HG02642 (cell line): ENCODE measurements at regions not wholly inside any gene's neighbourhood (a gene's known extent, or its start where the extent isn't known, plus 50 kb on each side); places are given as distances from the start of the nearest gene placed in this dataset.
"Not testable (repeated sequence)": the region's sequence is repeated elsewhere in the genome, so short reads cannot be mapped to it uniquely, and the experiment has no call there.

Experiments
- ATAC-seq: cut with Tn5 transposase; IDR thresholded peaks from one replicate; pipeline ENCODE4 v1.9.1; 2021; ENCODE audit warnings: mild to moderate bottlenecking; ENCODE audit not compliant: unreplicated experiment, poor library complexity

DNA sequence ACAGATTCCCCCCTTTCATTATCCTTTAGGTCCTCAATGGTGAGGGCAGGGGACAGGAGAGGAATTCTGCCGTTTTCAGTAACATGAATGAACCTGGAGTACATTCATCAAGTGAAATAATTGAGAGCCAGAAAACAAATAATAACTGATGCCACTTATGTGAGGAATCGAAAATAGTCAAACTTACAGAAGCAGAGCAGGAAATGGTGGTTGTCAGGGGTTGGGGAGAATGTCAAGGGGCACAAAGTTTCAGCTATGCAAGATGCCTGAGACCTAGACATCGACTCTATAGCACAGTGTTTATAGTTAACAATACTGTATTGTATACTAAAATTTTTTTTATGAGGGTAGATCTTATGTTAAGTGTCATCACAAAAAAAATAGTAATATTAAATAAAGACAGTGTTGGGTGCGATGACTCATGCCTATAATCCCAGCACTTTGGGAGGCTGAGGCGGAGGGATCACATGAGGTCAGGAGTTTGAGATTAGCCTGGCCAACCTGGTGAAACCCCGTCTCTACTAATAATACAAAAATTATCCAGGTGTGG lies 1219.8 kb downstream of the GATA3 start:
- no peak for ATAC-seq

DNA sequence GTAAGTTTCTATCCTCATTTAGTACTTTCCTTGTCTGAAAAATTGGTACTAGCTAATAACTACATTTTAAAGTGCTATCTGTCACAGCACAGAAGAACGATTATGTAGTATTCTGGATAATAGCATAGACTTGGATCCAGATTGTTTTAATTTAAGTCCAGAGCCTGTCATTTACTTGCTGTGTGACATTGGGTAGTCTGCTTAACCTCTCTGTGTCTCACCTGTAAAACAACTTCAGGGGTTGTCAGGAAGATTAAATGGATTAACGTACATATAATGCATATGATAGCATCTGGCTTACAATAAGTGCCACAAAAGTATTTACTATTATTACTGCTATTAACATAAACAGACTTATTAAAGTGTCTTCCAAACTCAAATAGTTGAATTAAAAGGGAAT lies 1221.4 kb downstream of the GATA3 start:
- ATAC-seq = no peak

DNA sequence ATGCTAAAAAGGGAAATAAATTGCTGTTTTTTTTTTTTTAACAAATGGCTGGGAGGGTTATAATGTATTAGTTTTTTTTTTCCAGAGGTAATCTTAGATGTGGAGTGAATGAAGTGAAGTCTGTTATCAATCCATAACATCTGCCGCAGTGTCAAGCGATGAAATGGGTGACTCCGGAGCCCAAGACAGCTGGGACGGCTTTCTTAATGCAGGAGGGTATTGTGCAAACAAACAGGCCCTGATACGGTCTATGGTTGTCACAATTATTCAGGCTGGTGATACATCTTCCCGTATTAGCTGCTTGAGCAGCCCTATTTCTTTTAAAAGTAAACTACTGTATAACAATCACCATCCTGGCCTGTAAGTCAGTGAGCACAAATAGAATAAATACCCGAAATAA lies 1231.2 kb downstream of the GATA3 start:
- no peak for ATAC-seq

DNA sequence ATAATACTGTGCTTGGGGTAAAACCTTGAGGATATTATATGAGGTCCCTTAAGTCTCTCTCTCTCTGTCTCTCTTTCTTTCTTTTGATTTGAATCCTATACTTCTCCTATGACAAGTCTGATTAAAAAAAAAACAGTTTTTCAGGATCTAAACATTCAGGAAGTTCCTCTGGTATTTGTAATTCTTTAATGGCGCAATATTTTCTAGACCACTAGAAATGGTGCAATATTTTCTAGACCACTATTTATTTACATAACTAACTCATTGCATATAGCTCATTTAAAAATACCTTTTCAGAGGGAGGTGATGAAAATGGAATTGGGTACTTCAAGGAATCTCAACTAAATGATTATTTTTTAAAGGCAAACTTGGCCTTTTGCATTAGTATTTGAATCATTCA lies 1235.3 kb downstream of the GATA3 start:
- ATAC-seq = no peak

DNA sequence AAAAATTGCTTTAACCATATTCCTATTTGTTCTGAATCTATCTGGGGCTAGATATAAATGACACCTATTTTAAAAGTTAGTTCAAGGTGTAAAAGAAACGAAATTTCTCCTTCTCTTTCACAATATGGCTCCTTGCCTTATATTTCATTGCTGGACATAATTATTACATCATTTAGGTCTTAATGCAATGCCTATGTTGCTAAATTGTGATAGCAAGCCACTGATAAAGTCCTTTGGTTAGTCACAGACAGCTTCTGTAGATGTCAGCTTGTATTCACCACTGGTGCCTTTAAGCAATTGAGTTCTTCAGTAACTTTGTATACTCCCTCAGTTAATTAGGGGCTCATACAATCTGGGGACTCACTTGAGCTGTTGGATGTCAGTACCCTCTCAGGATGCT lies 1236.6 kb downstream of the GATA3 start:
- no peak for ATAC-seq

DNA sequence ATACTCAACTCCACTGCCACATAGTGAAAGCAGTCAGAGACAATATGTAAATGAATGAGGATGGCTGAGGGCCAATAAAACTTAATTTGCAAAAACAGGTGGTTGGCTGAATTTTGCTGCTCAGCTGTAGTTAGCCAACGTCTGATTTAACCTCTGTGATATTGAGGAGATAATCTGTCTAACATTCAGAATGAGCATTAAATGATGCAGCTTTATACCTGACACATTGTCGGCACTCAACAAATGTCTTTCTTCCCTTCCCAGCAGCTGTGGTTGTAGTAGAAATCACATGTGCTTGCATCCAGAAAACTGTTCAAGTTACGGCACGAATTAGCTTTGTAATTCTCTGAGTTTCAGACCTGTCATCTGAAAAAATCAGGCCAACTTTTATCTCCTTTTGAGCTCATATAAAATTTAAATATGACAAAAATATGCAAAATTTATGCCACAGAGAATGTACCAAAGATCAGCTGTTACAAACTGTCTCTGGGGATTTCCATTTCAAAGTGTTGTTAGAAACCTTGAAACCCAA lies 1239.7 kb downstream of the GATA3 start:
- no peak for ATAC-seq

DNA sequence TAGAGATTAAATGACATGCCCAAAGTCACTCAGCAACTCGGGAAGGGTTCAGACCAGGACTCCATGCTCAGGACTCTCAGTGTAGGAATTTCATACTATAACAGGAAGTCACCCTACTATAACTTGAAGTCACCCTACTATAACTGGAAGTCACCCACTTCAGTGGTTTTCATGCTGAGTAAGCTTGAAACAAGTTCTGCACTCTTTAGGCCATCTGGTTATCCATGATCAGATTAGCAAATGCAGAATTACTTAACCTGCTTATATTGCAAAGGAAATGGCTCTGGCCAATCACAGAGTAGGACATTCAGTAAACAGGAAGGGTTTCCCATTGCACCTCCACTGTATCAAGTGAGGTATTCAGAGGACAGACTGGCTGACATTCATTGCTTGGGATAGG lies 1240.4 kb downstream of the GATA3 start:
- ATAC-seq = peak; percentile 92

DNA sequence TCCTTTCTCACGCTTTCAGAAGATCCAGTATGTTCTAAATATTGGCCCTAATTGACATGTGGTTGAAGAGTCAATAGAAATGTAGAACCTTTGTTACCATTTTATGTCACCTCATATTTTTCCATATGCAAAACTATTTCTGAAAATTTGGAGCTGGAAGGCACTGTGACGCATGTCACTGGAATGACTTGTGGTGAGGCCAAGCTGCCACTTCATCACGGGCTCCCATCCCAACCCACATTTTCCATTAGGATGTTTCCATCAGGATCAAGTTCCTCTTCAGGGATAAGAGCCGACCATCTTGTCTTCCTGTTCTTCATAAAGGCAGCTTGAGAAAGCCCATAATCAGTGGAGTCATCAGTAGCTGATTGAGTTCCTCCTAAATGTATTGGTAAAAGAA lies 1241.7 kb downstream of the GATA3 start:
- ATAC-seq = no peak

DNA sequence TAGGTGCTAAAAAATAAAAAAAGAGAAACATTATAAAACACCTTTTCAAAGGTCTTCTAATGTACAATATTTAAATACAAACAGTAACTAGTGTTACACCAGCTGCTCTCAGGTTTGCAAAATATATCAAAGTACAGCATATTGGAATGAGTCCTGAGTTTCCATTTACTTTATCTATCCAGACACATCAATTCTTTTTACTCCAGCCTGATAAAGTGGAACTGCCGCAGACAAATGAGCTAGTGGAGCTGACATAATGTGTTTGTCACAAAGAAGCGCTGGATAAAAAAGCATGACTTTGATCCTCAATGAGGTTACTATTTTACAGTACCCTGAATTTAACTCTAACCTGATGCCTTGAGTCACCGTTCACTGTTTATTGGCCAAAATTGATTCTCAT lies 1243.1 kb downstream of the GATA3 start:
- ATAC-seq = no peak

DNA sequence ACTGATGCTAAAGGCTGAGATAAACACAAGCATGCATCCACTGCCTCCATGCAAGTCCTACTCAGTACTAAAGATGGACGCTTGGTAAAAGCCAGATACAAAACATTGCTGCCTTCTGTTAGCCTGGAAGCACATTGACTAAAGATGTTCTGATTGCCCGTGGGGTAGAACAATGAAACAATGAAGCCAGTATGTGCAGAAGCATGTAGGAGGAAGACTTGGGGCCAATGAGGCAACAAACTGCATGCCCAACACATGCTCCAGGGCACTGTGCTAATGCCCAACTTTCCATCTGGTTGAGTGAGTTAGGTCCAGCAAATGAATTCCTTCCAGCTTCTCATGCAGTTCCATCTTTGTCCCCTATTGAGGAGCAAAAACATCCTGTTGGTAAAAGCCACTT lies 1245.5 kb downstream of the GATA3 start:
- ATAC-seq = no peak

DNA sequence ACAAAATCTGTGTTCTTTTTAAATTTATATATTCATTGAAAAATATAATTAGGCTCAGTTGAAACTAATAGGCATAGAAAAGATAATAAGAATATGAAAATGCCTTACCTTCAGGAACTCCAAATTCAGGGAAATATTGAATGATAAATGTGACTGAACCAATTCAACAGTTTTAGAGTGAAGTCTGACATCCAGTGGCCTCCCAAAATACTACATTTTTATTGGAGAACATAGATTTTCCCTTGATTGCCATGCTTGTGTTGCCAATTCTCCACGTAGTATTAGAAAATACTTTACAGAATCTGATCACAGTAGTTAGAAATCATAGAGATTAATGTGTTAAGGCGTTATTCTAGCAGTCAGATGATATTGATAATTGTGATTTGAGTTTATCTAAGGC lies 1246.7 kb downstream of the GATA3 start:
- ATAC-seq = no peak

DNA sequence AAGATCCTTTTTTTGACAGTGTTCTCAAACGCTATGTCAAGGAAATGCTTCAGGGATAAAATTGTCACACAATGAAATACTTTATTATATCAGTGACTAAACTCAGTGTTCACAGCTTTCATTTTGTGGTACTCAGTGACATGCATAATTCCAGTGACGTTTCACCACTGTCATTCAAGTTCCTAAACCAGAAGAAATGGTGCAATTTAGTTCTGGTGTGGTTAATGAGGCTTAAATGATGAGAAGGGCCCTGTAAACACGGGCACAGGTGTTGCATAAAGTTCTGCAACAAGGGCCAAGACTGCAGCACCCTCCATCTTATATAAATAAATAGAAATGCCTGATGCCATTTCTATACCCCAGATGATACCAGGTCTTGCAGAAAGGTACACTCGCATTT lies 1247.1 kb downstream of the GATA3 start:
- no peak for ATAC-seq

DNA sequence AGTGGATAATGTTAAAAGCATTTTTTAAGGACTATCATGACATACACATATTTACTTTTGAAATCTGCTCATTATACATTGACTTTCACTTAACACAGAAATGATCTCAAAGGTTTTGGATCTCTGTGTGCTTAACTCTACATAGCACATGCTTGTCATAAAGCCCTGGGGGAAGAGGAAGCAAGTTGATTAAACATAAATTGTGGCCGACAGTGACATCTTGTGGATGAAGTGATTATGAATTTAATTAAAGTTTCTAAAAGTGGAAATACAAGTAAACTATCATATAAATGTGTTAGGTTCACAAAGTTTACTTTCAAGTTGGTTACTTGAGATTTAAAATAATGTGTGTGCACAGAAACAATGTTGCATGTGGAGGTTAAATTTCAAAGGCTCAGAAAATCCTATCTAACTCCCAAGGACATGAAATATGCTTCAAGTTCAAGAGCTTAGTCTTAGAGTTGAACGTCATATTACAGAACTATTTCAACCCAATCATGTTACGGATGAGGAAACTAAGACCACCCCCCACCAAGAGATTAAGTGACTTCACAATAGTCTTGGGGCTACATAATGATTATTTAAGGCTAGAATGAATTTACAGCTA lies 1247.8 kb downstream of the GATA3 start:
- ATAC-seq = no peak

DNA sequence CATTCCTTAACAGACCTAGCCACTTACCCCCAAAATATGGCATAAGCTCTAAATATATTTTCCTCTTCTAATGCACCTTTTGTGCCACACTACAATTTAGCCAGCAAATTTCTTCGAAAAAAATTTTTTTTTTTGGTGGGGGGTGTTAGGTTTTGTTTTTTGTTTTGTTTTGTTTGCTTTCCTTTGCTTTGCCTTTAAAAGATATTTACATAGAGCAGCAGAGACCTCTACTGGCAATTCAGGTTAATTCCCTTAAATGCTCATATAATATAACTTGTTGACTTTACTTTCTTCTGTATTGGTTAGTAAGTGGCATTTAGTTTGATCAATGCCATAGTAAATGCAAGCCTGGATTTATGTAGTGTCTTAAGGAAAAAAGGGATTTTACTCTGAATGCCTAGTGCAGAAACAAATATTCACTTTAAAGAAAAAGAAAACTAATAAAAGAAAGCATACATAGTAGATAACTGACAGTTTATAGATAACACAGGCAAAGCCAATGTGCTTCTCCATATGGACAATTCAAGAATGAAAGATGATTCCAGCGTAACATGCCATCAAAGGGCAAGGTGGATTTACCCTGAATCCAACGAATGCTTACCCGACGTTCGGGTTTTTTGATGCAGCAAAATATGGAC lies 1250.6 kb downstream of the GATA3 start:
- ATAC-seq = no peak

DNA sequence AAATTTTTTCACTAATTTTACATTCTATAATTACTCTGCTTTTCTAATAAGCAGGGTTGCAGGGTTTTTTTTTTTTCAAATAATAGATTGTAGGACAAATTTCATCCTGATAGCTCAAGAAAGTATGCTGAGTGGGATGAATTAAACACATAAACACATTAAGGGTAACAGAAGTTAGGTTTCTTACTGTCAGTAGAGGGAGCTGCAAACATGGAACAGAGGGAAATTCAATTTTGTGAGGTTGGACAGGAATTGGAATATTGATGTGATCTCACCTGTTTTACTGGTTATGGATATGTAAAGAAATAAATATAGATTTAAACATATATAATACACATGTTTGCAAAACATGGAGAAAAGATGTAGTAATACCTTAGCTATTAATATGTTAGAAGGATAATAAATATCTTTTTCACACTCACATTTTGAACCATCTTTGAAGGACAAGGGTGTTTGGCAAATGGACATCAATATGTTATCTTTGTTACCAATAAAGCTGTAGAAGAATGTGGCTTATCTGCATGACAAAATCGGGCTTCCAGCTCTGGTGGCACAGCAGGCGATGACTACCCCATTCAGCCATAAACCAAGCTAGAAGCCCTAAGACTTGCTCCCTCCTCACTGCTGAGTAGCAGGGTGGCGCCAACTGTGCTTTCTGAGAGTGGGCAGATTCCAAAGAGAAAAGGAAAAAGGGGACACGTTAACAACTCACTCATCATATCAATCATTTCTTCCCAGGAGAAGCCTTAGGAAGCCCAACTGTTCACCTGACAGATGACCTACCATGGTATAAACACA lies 1257.4 kb downstream of the GATA3 start:
- ATAC-seq = no peak

DNA sequence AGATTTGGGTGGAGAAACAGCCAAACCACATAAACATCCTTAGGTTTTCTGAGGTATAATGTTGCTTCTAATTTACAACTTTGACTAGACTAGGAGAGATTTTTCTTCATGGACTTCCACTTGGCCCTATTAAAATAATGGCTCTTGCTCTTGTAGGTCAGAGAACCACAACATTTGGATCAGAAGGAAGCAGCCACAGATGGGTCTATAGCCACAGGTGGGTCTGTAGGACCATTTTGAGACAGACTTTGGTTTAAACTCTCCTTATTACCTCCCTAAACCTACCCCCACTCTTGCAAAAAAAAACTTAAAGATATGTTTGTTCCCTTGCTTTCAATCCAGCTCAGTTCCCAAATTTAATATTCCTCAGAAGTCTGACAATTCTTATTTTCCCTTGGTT lies 1260.8 kb downstream of the GATA3 start:
- ATAC-seq = no peak

DNA sequence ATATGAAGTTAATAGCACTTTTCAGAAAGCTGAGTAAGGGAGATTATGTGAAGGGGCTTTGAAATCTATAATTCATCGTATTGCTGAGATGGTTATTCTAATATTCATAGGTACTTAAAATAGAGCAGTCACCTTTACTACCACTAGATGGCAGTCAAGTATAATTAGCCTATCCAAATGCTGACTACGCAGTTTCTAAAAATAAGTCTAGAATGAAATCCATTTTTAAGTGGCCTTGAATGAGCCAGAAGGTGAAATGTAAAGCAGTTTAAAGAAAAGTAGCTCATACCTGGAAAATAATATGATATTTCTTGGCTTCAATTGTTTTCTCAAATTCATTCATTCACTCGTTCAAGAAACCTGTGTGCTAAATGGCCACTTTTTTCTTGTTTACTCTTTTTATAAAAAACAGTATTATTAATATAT lies 1277.1 kb downstream of the GATA3 start:
- peak; percentile 79 for ATAC-seq

DNA sequence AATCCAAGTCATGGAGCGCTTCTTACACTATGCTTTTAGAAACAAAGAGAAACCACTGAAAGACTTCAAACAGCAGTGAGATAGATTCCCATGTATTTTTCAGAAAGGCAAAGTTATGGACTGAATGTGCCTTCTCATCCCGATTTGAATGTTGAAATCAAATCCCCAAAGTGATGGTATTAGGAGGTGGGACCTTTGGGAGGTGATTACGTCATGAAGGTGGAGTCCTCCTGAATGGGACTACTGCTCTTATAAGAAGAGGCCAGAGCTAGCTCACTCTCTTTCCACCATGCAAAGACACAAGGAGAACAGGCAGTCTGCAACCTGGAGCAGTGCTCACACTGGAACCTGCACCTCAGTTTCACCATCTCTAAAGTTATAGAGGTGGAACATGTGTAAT lies 1279.8 kb downstream of the GATA3 start:
- no peak for ATAC-seq

DNA sequence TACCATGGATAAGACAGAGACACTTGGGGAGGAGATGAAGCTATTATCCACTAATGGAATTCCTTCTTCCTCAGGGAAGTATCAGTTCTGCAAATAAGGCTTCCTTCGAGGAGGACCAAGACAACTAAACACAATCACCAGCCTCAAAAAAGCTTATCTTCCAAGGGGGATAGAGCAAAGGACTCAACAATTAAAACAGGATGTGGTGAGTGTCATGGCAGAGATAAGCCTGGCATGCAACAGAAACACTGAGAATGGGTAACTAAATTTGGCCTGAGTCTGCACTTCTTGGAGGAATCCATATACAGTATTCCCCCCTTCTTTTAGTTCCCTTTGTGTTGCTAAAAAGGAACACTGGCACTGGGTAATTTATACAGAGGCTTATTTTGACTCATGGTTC lies 1285.2 kb downstream of the GATA3 start:
- ATAC-seq = no peak

DNA sequence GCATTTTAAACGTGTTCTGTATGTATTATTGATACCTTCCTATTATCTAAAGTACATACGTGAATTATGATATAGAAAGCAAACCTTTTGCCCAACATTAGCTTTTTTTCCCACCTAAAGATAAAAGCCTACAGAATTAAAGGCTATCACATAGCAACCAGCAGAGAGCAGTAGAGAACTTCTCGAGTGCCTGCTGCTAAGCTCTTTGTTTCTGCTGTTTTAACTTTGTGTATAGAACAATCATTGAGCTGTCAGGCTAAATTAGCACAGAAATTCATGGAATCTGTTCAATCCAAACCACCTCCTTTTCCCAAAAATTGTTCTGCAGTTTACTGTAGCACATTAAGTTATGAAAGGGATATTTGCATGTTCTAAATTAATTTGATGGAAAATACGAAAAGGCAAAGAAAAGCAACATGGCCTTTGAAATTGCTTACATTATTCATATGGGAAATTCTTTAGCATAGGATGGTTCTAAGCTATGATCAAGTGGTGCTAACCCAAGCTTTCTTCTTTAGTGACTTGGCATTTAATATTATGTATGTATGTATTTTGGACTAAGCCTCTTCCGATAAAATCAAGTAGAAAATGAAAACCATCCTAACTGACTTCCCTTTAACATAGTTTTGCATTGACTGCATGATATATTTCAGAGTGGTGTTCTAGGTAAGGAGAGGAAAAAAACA lies 1288.5 kb downstream of the GATA3 start:
- peak; percentile 59 for ATAC-seq

DNA sequence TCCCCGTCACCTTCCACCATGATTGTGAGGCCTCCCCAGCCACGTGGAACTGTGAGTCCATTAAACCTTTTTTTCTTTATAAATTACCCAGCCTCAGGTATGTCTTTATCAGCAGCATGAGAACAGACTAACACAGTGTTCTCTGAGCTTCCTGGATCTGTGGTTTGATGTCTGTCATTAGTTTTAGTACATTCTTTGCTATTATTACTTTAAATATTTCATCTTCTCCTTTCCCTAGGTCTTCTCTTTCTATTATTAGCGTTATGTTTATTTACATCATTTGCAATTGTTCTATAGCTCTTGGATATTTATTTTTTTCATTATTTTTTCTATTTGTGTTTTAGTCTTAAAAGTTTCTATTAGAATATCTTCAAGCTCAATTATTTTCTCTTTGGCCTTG lies 1293.4 kb downstream of the GATA3 start:
- ATAC-seq = not testable (repeated sequence)
